HEK293 (cell line): ENCODE measurements at regions not wholly inside any gene's neighbourhood (a gene's known extent, or its start where the extent isn't known, plus 50 kb on each side); places are given as distances from the start of the nearest gene placed in this dataset.

Experiments
- CTCF ChIA-PET: fragments of 350-600 bp; formaldehyde crosslinking; extraction: SDS; loops from one replicate; lab custom pipeline; 2021; ENCODE audit warnings: antibody characterized with exemption; lab: Yijun Ruan, JAX
- POLR2A ChIA-PET: fragments of 300-600 bp; formaldehyde crosslinking; extraction: SDS; loops from one replicate; lab custom pipeline; 2020; ENCODE audit warnings: antibody characterized with exemption, inconsistent platforms; lab: Yijun Ruan, JAX
- H3K27ac ChIP-seq: fragments of 200-500 bp; sonication (Bioruptor generic); 2 replicates; pipeline ENCODE4 v1.5.1; 2014; ENCODE audit warnings: low read depth, low read length, control low read depth, inconsistent platforms; ENCODE audit errors: extremely low read depth
- H3K36me3 ChIP-seq, 2 experiments: fragments of 200-500 bp in 1 of 2; sonication (Bioruptor generic) in 1 of 2; 1 replicate in 1 of 2; 2 replicates in 1 of 2; pipeline ENCODE4 v1.5.1; 2014 to 2017; ENCODE audit warnings: inconsistent platforms in 2 of 2, low read length in 2 of 2; ENCODE audit not compliant: control insufficient read depth in 2 of 2, insufficient read depth in 1 of 2
- H3K4me1 ChIP-seq: fragments of 200-500 bp; sonication (Bioruptor generic); 2 replicates; pipeline ENCODE4 v1.5.1; 2014; ENCODE audit warnings: mild to moderate bottlenecking, low read length, inconsistent platforms; ENCODE audit not compliant: control insufficient read depth, insufficient read depth
- H3K4me3 ChIP-seq: 2 replicates; pipeline ENCODE4 v1.5.1; 2011; ENCODE audit warnings: low read depth, mild to moderate bottlenecking, control low read depth, low read length, moderate library complexity
- H3K9me3 ChIP-seq: fragments of 200-500 bp; sonication (Bioruptor generic); 2 replicates; pipeline ENCODE4 v1.5.1; 2014; ENCODE audit warnings: low read depth, low read length, inconsistent platforms; ENCODE audit not compliant: control insufficient read depth, insufficient read depth
- OSR2 ChIP-seq: fragments of 450-650 bp; formaldehyde crosslinking; IDR thresholded peaks from 2 replicates; pipeline ENCODE4 v1.5.1; 2016; ENCODE audit warnings: missing biosample characterization, missing genetic modification characterization
- REPIN1 ChIP-seq: fragments of 450-650 bp; formaldehyde crosslinking; IDR thresholded peaks from 2 replicates; pipeline ENCODE4 v1.5.1; 2017; ENCODE audit warnings: missing biosample characterization, missing genetic modification characterization, low read depth
- ZBTB7A ChIP-seq: fragments of 450-650 bp; formaldehyde crosslinking; IDR thresholded peaks from 2 replicates; pipeline ENCODE4 v1.5.1; 2016; ENCODE audit warnings: low read depth, missing biosample characterization, missing genetic modification characterization
- ZFP3 ChIP-seq: fragments of 450-650 bp; formaldehyde crosslinking; IDR thresholded peaks from 2 replicates; pipeline ENCODE4 v1.5.1; 2016; ENCODE audit warnings: low read depth, missing biosample characterization, missing genetic modification characterization
- ZNF112 ChIP-seq: fragments of 450-650 bp; formaldehyde crosslinking; IDR thresholded peaks from 2 replicates; pipeline ENCODE4 v1.5.0; 2017; ENCODE audit warnings: missing biosample characterization, missing genetic modification characterization
- ZNF138 ChIP-seq: fragments of 450-650 bp; formaldehyde crosslinking; IDR thresholded peaks from 2 replicates; pipeline ENCODE4 v1.5.1; 2016; ENCODE audit warnings: missing biosample characterization, missing genetic modification characterization, borderline replicate concordance
- ZNF37A ChIP-seq: fragments of 450-650 bp; IDR thresholded peaks from 2 replicates; pipeline ENCODE4 v1.5.1; 2018; ENCODE audit warnings: missing biosample characterization, missing genetic modification characterization
- ZNF558 ChIP-seq: fragments of 450-650 bp; formaldehyde crosslinking; IDR thresholded peaks from 2 replicates; pipeline ENCODE4 v1.5.1; 2016; ENCODE audit warnings: missing biosample characterization, missing genetic modification characterization
- ZNF585B ChIP-seq: fragments of 450-650 bp; formaldehyde crosslinking; IDR thresholded peaks from 2 replicates; pipeline ENCODE4 v1.5.1; 2016; ENCODE audit warnings: missing biosample characterization, missing genetic modification characterization
- ZNF596 ChIP-seq: fragments of 450-650 bp; IDR thresholded peaks from 2 replicates; pipeline ENCODE4 v1.5.0; 2018; ENCODE audit warnings: missing biosample characterization, mild to moderate bottlenecking, missing genetic modification characterization, moderate library complexity
- ZNF785 ChIP-seq: fragments of 450-650 bp; formaldehyde crosslinking; IDR thresholded peaks from 2 replicates; pipeline ENCODE4 v1.5.1; 2016; ENCODE audit warnings: missing biosample characterization, missing genetic modification characterization
- TF ChIP-seq, protein P1 (sequence below): fragments of 450-650 bp; formaldehyde crosslinking; IDR thresholded peaks from 2 replicates; pipeline ENCODE4 v1.5.1; 2016; ENCODE audit warnings: missing biosample characterization, missing genetic modification characterization
- TF ChIP-seq, protein P2 (sequence below): fragments of 450-650 bp; formaldehyde crosslinking; IDR thresholded peaks from 2 replicates; pipeline ENCODE4 v1.5.1; 2016; ENCODE audit warnings: missing biosample characterization, missing genetic modification characterization, low read depth
- TF ChIP-seq, protein P3 (sequence below): fragments of 450-650 bp; formaldehyde crosslinking; conservative IDR thresholded peaks from 2 replicates; pipeline ENCODE4 v1.5.1; 2016; ENCODE audit warnings: low read depth, missing biosample characterization, missing genetic modification characterization
- TF ChIP-seq, protein P4 (sequence below): fragments of 450-650 bp; formaldehyde crosslinking; IDR thresholded peaks from 2 replicates; pipeline ENCODE4 v1.5.1; 2016; ENCODE audit warnings: missing biosample characterization, missing genetic modification characterization, borderline replicate concordance
- TF ChIP-seq, protein P5 (sequence below): fragments of 450-650 bp; formaldehyde crosslinking; IDR thresholded peaks from 2 replicates; pipeline ENCODE4 v1.5.1; 2017; ENCODE audit warnings: missing biosample characterization, missing genetic modification characterization
- TF ChIP-seq, protein P6 (sequence below): fragments of 450-650 bp; formaldehyde crosslinking; IDR thresholded peaks from 2 replicates; pipeline ENCODE4 v1.5.1; 2017; ENCODE audit warnings: missing biosample characterization, missing genetic modification characterization

DNA sequence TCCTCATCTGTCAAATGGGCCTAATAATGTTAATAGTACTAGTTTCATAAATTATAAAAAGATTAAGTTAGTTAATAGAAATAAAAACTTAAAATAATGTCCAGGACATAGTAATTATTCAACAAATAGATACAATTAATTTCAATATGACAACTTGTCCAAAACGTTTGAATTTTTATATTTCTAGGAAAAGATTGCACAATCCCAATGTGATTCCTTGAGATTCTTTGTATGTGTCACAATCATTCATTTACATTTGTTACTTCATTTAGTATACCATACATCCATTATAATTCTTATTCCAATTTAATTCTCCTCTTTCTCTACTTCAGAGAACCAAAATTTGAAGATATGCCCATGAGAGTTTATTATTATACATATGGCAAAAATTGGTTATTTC lies 554.2 kb downstream of the GABRG1 start:
- no peaks in the 10 kb centered on the region for H3K9me3 ChIP-seq
- H3K36me3 ChIP-seq, result no peaks in the 10 kb centered on the region
- no peak overlapping the region for H3K4me3 ChIP-seq
- H3K4me1 ChIP-seq, result no peaks in the 10 kb centered on the region
- POLR2A ChIA-PET, result no interaction called here
- CTCF ChIA-PET, result no interaction called here
- TF ChIP-seq ZFP3 (no peak), ZNF785 (no peak), REPIN1 (tag by site-specific recombination) (no peak), ZNF596 (tag by site-specific recombination) (no peak), OSR2 (tag by site-specific recombination) (no peak), ZNF37A (tag by site-specific recombination) (no peak)
- TF ChIP-seq, protein P1, sequence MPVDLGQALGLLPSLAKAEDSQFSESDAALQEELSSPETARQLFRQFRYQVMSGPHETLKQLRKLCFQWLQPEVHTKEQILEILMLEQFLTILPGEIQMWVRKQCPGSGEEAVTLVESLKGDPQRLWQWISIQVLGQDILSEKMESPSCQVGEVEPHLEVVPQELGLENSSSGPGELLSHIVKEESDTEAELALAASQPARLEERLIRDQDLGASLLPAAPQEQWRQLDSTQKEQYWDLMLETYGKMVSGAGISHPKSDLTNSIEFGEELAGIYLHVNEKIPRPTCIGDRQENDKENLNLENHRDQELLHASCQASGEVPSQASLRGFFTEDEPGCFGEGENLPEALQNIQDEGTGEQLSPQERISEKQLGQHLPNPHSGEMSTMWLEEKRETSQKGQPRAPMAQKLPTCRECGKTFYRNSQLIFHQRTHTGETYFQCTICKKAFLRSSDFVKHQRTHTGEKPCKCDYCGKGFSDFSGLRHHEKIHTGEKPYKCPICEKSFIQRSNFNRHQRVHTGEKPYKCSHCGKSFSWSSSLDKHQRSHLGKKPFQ (tag by site-specific recombination), result no peak
- TF ChIP-seq, protein P2, sequence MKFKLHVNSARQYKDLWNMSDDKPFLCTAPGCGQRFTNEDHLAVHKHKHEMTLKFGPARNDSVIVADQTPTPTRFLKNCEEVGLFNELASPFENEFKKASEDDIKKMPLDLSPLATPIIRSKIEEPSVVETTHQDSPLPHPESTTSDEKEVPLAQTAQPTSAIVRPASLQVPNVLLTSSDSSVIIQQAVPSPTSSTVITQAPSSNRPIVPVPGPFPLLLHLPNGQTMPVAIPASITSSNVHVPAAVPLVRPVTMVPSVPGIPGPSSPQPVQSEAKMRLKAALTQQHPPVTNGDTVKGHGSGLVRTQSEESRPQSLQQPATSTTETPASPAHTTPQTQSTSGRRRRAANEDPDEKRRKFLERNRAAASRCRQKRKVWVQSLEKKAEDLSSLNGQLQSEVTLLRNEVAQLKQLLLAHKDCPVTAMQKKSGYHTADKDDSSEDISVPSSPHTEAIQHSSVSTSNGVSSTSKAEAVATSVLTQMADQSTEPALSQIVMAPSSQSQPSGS (tag by site-specific recombination), result no peak
- TF ChIP-seq, protein P3, sequence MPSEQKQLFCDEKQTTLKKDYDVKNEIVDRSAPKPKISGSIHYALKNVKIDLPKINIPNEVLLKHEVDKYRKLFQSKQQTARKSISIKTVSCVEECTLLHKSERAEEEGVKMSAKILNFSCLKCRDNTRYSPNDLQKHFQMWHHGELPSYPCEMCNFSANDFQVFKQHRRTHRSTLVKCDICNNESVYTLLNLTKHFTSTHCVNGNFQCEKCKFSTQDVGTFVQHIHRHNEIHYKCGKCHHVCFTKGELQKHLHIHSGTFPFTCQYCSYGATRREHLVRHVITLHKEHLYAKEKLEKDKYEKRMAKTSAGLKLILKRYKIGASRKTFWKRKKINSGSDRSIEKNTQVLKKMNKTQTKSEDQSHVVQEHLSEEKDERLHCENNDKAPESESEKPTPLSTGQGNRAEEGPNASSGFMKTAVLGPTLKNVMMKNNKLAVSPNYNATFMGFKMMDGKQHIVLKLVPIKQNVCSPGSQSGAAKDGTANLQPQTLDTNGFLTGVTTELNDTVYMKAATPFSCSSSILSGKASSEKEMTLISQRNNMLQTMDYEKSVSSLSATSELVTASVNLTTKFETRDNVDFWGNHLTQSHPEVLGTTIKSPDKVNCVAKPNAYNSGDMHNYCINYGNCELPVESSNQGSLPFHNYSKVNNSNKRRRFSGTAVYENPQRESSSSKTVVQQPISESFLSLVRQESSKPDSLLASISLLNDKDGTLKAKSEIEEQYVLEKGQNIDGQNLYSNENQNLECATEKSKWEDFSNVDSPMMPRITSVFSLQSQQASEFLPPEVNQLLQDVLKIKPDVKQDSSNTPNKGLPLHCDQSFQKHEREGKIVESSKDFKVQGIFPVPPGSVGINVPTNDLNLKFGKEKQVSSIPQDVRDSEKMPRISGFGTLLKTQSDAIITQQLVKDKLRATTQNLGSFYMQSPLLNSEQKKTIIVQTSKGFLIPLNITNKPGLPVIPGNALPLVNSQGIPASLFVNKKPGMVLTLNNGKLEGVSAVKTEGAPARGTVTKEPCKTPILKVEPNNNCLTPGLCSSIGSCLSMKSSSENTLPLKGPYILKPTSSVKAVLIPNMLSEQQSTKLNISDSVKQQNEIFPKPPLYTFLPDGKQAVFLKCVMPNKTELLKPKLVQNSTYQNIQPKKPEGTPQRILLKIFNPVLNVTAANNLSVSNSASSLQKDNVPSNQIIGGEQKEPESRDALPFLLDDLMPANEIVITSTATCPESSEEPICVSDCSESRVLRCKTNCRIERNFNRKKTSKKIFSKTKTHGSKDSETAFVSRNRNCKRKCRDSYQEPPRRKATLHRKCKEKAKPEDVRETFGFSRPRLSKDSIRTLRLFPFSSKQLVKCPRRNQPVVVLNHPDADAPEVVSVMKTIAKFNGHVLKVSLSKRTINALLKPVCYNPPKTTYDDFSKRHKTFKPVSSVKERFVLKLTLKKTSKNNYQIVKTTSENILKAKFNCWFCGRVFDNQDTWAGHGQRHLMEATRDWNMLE (tag by site-specific recombination), result no peak
- TF ChIP-seq, protein P4, sequence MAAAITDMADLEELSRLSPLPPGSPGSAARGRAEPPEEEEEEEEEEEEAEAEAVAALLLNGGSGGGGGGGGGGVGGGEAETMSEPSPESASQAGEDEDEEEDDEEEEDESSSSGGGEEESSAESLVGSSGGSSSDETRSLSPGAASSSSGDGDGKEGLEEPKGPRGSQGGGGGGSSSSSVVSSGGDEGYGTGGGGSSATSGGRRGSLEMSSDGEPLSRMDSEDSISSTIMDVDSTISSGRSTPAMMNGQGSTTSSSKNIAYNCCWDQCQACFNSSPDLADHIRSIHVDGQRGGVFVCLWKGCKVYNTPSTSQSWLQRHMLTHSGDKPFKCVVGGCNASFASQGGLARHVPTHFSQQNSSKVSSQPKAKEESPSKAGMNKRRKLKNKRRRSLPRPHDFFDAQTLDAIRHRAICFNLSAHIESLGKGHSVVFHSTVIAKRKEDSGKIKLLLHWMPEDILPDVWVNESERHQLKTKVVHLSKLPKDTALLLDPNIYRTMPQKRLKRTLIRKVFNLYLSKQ (tag by site-specific recombination), result no peak
- TF ChIP-seq, protein P5, sequence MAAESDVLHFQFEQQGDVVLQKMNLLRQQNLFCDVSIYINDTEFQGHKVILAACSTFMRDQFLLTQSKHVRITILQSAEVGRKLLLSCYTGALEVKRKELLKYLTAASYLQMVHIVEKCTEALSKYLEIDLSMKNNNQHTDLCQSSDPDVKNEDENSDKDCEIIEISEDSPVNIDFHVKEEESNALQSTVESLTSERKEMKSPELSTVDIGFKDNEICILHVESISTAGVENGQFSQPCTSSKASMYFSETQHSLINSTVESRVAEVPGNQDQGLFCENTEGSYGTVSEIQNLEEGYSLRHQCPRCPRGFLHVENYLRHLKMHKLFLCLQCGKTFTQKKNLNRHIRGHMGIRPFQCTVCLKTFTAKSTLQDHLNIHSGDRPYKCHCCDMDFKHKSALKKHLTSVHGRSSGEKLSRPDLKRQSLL (tag by site-specific recombination), result no peak
- H3K27ac ChIP-seq, result no peak overlapping the region

DNA sequence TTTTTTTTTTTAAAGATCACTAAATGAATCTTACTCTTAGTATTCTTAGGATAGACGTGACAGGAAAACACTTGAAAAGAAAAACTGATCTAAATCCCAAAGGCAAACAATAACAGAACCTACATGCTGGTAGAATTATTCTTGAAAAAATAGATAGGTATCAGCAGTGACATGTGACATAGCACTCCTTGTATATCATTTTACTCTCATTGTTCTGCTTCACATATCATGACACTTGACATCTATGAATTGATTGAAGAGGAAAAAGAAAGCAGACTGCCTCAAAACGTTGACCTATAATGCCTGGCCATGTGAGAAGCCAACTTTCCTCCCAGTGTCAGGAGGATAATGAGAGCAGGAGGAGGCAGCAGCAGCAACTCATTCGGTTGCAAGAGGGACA lies 555.2 kb downstream of the GABRG1 start:
- Histone ChIP-seq H3K4me3 (no peak overlapping the region), H3K9me3 (no peaks in the 10 kb centered on the region), H3K36me3 (no peaks in the 10 kb centered on the region), H3K27ac (no peak overlapping the region)
- ChIA-PET POLR2A (no interaction called here), CTCF (no interaction called here)
- TF ChIP-seq ZNF558 (tag by site-specific recombination), result no peak
- no peak for TF ChIP-seq ZBTB7A (tag by site-specific recombination)
- no peak for TF ChIP-seq ZNF585B (tag by site-specific recombination)
- TF ChIP-seq ZNF112 (tag by site-specific recombination), result no peak
- TF ChIP-seq, protein P6, sequence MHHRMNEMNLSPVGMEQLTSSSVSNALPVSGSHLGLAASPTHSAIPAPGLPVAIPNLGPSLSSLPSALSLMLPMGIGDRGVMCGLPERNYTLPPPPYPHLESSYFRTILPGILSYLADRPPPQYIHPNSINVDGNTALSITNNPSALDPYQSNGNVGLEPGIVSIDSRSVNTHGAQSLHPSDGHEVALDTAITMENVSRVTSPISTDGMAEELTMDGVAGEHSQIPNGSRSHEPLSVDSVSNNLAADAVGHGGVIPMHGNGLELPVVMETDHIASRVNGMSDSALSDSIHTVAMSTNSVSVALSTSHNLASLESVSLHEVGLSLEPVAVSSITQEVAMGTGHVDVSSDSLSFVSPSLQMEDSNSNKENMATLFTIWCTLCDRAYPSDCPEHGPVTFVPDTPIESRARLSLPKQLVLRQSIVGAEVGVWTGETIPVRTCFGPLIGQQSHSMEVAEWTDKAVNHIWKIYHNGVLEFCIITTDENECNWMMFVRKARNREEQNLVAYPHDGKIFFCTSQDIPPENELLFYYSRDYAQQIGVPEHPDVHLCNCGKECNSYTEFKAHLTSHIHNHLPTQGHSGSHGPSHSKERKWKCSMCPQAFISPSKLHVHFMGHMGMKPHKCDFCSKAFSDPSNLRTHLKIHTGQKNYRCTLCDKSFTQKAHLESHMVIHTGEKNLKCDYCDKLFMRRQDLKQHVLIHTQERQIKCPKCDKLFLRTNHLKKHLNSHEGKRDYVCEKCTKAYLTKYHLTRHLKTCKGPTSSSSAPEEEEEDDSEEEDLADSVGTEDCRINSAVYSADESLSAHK, result no peak
- TF ChIP-seq ZNF138, result no peak
- TF ChIP-seq, all 188 proteins: peak for 0
- no peaks in the 10 kb centered on the region for H3K4me1 ChIP-seq
